ENCODE measurements at regions not wholly inside any gene's neighbourhood (a gene's known extent, or its start where the extent isn't known, plus 50 kb on each side); places are given as distances from the start of the nearest gene placed in this dataset.

GRCh38 chr6:9942131-9942530 is 472.7 kb downstream of the TFAP2A start:
- no peak for DNase-seq (ENCODE audit: low read depth)

DNA sequence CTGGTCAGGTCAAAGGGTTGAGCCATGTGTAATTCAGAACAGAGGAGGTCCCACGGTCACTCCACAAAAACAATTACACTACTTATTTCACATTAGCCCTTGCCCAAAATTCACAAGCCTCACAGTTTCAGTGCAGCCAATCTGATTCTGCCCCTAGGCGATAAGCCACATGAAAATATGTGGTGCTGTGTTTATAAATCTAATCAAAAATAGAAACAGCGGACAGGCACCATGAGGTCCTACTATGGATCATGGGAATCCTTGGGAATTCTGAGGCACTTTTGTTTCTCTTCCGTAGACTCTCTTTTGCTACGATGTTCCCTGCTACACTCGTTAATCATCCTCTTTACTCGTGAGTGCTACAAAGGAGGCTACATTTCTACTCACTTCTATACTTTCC is 476.1 kb downstream of the TFAP2A start:
- DNase-seq (ENCODE audit: low read depth): peak; percentile 7

- no peak for DNase-seq (ENCODE audit: low read depth)
Measured at GRCh38 chr6:9937031-9937763, 477.7 kb downstream of the TFAP2A start.

GRCh38 chr6:9936551-9936950 is 478.3 kb downstream of the TFAP2A start:
- DNase-seq (ENCODE audit: low read depth): no peak

DNA sequence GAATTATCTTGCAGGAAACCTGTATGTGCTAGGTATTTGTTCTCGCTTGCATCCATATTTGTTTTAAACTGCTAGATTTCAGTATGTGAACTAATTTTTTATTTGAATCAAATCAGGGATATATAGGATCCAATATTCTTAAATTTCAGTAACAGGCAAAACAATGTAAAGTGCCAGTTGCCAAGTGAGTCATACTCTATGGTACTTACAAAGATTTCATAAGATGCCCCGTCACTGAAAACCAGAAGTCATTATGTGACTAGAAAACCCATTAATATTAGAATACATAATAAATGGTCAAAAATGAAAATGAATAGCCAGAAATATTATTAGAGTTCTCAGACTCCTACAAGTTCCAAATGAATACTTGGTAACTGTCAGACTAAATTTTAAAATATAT is 481.2 kb downstream of the TFAP2A start:
- DNase-seq (ENCODE audit: low read depth): no peak

GRCh38 chr6:9927275-9927674 is 487.6 kb downstream of the TFAP2A start:
- DNase-seq (ENCODE audit: low read depth): no peak

- no peak for DNase-seq (ENCODE audit: low read depth)
Measured at GRCh38 chr6:9924971-9925370, 489.9 kb downstream of the TFAP2A start.

GRCh38 chr6:9921366-9921765 is 493.5 kb downstream of the TFAP2A start:
- no peak for DNase-seq (ENCODE audit: low read depth)

DNA sequence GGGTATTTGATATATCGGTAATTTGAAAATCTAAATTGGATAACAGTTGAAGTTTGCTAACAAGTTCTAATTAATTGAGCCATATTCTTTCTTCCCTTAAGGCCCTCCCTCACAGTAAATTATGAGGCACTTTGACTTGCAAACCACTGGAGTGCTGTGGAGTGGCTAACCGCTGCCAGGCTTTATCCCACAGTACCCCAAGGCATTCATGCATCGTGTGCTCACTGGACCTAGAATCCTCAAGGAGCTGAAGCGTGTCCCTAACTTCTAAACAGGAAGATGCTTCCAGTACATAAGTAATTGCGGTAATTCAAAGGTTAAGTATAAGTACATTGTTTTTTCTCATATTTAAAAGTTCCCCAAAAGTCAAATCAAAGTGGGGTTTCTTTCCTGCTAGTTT is 499.9 kb downstream of the TFAP2A start:
- DNase-seq (ENCODE audit: low read depth): no peak

- DNase-seq (ENCODE audit: low read depth): no peak
Measured at GRCh38 chr6:9901376-9901775, 513.5 kb downstream of the TFAP2A start.

GRCh38 chr6:9896806-9897205 is 518.1 kb downstream of the TFAP2A start:
- DNase-seq (ENCODE audit: low read depth): no peak

DNA sequence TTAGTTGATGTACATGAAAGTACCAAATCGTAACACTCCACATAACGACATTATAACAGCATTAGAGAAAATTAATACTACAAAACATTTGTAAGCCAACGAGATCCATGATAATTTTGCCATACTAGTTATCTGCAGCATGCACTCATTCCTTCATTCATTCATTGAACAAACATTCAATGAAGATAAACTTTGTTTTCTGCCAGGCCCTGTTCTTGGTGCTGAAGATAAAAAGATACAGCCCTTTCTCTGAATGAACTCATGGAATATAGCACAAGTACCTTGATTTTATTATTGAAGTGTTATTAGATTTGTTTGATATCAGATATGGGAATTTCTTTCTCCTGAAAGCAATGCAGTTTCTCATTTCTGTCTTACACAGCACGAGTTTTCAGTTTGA is 524.0 kb downstream of the TFAP2A start:
- DNase-seq (ENCODE audit: low read depth): no peak

DNA sequence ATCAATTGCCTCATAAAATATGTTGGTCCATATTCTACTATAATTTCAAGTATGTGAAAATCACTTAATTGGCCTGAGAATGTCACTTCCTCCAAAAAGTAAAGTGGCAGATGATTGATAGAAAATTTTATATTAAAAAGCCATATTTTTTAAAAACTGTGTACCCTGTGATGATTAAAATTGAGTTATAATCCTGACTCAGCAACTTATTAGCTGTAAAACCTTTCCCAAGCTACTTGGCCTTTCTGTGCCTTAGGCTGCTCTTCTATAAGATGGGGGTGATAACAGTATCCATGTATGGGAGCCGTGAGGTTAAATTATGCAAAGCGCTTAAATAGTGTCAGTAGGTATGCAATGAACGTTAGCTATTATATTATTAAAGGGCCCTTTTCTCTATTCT is 524.4 kb downstream of the TFAP2A start:
- no peak for DNase-seq (ENCODE audit: low read depth)

- DNase-seq (ENCODE audit: low read depth): no peak
Measured at GRCh38 chr6:9878535-9878934, 536.3 kb downstream of the TFAP2A start.

DNA sequence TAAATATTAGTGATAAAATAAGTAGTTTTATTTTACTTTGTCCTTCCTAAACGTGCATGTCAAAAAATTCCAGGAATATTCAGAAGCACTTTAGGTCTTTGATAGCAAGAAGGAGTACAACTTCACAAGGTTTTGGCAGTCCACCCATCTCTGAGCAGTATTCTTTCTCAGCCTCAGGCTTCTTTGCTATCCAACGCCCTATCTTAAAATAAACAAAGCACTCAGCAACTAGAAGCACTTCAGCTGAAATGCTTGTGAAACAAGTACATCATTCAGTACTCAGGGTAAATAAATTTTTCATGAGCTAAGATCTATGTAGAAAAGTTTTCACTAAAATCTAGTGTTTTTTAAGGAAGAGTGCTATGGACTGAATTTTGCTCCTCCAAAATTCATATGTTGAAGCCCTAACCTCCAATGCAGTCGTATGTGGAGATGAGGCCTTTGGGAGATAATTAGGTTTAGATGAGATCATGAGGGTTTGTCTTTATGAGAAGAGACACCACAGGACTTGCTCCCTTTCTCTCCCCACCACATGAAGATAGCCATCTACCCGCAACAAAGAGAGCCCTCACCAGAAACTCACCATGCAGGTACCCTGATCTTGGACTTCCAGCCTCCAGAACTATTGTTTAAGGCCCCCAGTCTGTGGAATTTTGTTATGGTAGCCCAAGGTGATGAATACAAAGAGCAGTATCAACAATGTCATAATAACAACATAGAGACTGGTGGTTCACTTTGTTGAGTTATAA is 539.1 kb downstream of the TFAP2A start:
- no peak for DNase-seq (ENCODE audit: low read depth)

GRCh38 chr6:9862603-9863167 is 552.2 kb downstream of the TFAP2A start:
- DNase-seq (ENCODE audit: low read depth): no peak

DNA sequence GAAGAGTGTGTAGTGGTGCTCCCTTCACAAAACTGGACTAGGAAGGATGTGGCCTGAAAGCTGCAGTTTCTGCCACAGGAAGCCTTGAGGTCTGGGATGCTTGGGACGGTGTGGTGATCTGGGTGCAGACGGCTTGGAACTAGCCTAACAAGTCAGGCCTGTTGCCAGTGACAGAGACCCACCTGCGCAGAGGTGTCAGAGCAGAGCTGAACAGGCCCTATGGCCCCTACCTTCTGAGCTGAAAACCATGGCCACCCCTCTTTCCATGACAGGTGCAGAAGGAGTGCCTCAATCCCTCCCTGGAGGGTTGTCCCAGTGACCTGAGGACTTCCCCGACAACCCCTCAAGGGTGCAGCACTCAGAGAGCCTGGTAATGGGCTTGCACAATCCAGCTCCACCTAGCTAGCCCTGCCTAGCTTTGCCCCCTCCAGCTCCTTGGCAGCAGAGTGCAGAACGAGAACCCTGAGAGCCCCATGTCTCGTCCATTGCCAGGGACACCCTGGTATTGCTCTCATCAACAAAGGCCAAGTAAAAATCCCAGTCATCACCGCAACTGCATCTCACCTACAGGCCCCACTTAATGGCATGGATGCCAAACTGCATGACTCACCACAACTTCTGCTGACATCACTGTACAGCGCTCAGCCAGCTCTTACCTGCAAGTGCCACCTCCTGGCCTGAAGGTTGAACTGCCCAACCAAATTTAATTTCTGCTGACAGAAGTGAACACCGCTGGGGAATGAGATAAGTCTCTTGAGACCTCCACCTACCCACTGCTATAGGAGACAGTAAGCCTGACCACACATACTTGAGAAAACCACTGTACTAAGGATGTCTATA is 563.1 kb downstream of the TFAP2A start:
- DNase-seq (ENCODE audit: low read depth): no peak

- no peak for DNase-seq (ENCODE audit: low read depth)
Measured at GRCh38 chr6:9851006-9851405, 563.9 kb downstream of the TFAP2A start.

GRCh38 chr6:9848094-9848493 is 566.8 kb downstream of the TFAP2A start:
- DNase-seq (ENCODE audit: low read depth): no peak

DNA sequence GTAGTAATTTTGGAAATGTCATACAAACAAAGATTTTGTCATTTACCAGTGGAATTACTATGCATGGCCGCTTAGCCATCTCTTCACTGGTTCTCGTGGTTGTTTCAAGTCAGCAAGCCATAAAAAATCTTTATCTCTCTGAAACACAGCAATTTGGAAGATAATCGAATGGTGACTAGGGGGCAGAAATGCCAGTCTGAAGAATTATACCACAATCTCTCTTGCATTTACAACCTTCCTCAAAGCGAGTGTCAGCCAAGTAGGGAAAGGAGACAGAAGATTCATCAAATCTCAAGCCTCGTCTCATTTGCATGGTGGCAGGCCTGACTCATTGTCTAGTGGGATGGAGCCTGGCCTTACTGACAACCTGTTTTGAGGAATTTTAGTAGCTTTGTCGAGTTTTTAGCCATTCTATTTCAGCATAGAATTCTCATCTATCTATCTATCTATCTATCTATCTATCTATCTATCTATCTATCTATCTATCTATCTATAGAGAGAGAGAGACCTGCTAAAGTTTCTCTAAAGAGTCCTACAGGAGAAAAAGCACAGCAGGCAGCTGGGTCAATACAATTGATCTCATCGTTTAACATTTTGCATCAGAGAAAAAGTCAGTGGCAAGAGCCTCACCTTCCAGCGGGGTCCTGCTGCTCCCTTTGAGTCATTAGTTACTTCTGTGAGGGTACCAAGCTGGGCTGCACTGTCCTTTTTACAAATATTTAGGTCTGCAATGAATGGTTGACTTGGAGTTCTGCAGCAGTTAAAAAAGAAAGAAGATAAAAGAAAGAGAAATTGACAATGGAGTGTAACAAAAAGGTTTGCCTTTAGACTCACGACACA is 572.8 kb downstream of the TFAP2A start:
- DNase-seq (ENCODE audit: low read depth): no peak

GRCh38 chr6:9834233-9834632 is 580.6 kb downstream of the TFAP2A start:
- no peak for DNase-seq (ENCODE audit: low read depth)

Measured in RPMI7951 (cell line).